HepG2 (cell line): ENCODE measurements at regions not wholly inside any gene's neighbourhood (a gene's known extent, or its start where the extent isn't known, plus 50 kb on each side); places are given as distances from the start of the nearest gene placed in this dataset.

Source experiments
- ATAC-seq: fragments of 200-7000 bp; cut with Tn5 transposase; 3 replicates; pipeline ENCODE4 v1.9.1; 2020; ENCODE audit warnings: mild to moderate bottlenecking, moderate library complexity
- BruUV-seq: library from RNA; stranded (reverse); fragments of 400-500 nt; replicated peaks from 2 replicates; lab custom pipeline; 2021; lab: Mats Ljungman, UMichigan
- CTCF ChIA-PET: fragments of 300-600 bp; formaldehyde crosslinking; extraction: SDS; loops from one replicate; lab custom pipeline; 2021; ENCODE audit warnings: low total read pairs, inconsistent platforms, low intra/inter-chr PET ratio; lab: Yijun Ruan, JAX
- POLR2A ChIA-PET: fragments of 350-600 bp; sonication (Branson Sonifier 250); formaldehyde crosslinking; loops from one replicate; lab custom pipeline; 2020; ENCODE audit warnings: antibody characterized with exemption, inconsistent platforms; lab: Yijun Ruan, JAX
- DNase-seq: peaks from one replicate; pipeline ENCODE4 v3.0.0-alpha.2; 2015; ENCODE audit warnings: low spot score
- FAIRE-seq: peaks from 3 replicates; lab custom pipeline; 2011; peaks lifted over from hg19 to GRCh38; lab: Jason Lieb, UNC
- H2AFZ ChIP-seq: one replicate; pipeline ENCODE4 v1.6.1; 2011; ENCODE audit warnings: low read length, inconsistent platforms
- H3K27ac ChIP-seq: fragments of 300-600 bp; 3 replicates; pipeline ENCODE4 v1.8.0; 2011; ENCODE audit warnings: mixed run types, mild to moderate bottlenecking, mixed read lengths, low read length, inconsistent platforms; ENCODE audit not compliant: insufficient read depth; ENCODE audit errors: extremely low read length
- H3K27me3 ChIP-seq, 2 experiments: fragments of 200-600 bp in 1 of 2; 2 replicates in 1 of 2; 3 replicates in 1 of 2; pipeline versions ENCODE4 v1.6.0 to v1.8.0; 2011; ENCODE audit warnings: low read length in 2 of 2, mild to moderate bottlenecking in 2 of 2, moderate library complexity in 2 of 2, inconsistent platforms in 1 of 2; ENCODE audit not compliant: insufficient read depth in 2 of 2, control insufficient read depth in 1 of 2
- H3K36me3 ChIP-seq, 2 experiments: fragments of 200-600 bp in 1 of 2; replicated peaks in 1 of 2; 2 replicates in 1 of 2; 3 replicates in 1 of 2; pipeline versions ENCODE4 v1.5.1 to v1.8.0; 2011; ENCODE audit warnings: low read length in 2 of 2, inconsistent platforms in 1 of 2; ENCODE audit not compliant: insufficient read depth in 2 of 2, control insufficient read depth in 1 of 2
- H3K4me1 ChIP-seq: 2 replicates; pipeline ENCODE4 v1.5.1; 2012; ENCODE audit warnings: low read length, inconsistent platforms; ENCODE audit not compliant: insufficient read depth
- H3K4me2 ChIP-seq: 2 replicates; pipeline ENCODE4 v1.6.0; 2011; ENCODE audit warnings: low read depth, low read length, inconsistent platforms
- H3K4me3 ChIP-seq, 3 experiments: fragments of 200-600 bp in 1 of 3; sonication (generic), shearing (Covaris generic) in 1 of 3; replicated peaks in 1 of 3; 2 replicates each; pipeline ENCODE4 v1.5.1; 2011 to 2016; ENCODE audit warnings: low read length in 3 of 3, inconsistent platforms in 2 of 3, low read depth in 2 of 3, mild to moderate bottlenecking in 2 of 3, control low read depth in 1 of 3, mixed read lengths in 1 of 3; ENCODE audit not compliant: insufficient read depth in 1 of 3
- H3K79me2 ChIP-seq: one replicate; pipeline ENCODE4 v1.6.1; 2011; ENCODE audit warnings: low read length, inconsistent platforms; ENCODE audit not compliant: insufficient read depth
- H3K9ac ChIP-seq: 2 replicates; pipeline ENCODE4 v1.6.0; 2011; ENCODE audit warnings: mild to moderate bottlenecking, low read depth, low read length, inconsistent platforms; ENCODE audit not compliant: insufficient read depth
- H3K9me3 ChIP-seq: 2 replicates; pipeline ENCODE4 v1.5.1; 2012; ENCODE audit warnings: mild to moderate bottlenecking, low read length
- H4K20me1 ChIP-seq: 2 replicates; pipeline ENCODE4 v1.6.0; 2011; ENCODE audit warnings: inconsistent platforms, mild to moderate bottlenecking, low read length, moderate library complexity; ENCODE audit not compliant: insufficient read depth
- ATAD3A ChIP-seq: sonication (generic); formaldehyde crosslinking; IDR thresholded peaks from 2 replicates; pipeline ENCODE4 v1.4.0; 2020; ENCODE audit warnings: missing genetic modification reagents
- BATF2 ChIP-seq: sonication (generic); formaldehyde crosslinking; IDR thresholded peaks from 2 replicates; pipeline ENCODE4 v1.8.0; 2022; ENCODE audit warnings: mild to moderate bottlenecking, missing genetic modification reagents, moderate library complexity
- CTCF ChIP-seq: sonication (generic); formaldehyde crosslinking; IDR thresholded peaks from 2 replicates; pipeline ENCODE4 v1.5.0; 2020; ENCODE audit warnings: mild to moderate bottlenecking, missing genetic modification reagents, moderate library complexity
- DR1 ChIP-seq: sonication (generic); formaldehyde crosslinking; IDR thresholded peaks from 2 replicates; pipeline ENCODE4 v1.8.0; 2021; ENCODE audit warnings: mild to moderate bottlenecking, missing genetic modification reagents, inconsistent platforms
- PHB2 ChIP-seq: fragments of 450-650 bp; IDR thresholded peaks from 2 replicates; pipeline ENCODE4 v1.6.1; 2018; ENCODE audit not compliant: partially characterized antibody
- PREB ChIP-seq: sonication (generic); formaldehyde crosslinking; IDR thresholded peaks from 2 replicates; pipeline ENCODE4 v1.4.0; 2020; ENCODE audit warnings: missing genetic modification reagents
- SIN3A ChIP-seq: IDR thresholded peaks from 2 replicates; pipeline ENCODE4 v1.6.1; 2011; ENCODE audit warnings: low read depth, mild to moderate bottlenecking, control low read depth, low read length, borderline replicate concordance
- ZBTB37 ChIP-seq: sonication (generic); formaldehyde crosslinking; IDR thresholded peaks from 2 replicates; pipeline ENCODE4 v1.4.0; 2020; ENCODE audit warnings: mild to moderate bottlenecking, missing genetic modification reagents
- ZNF556 ChIP-seq: sonication (generic); formaldehyde crosslinking; IDR thresholded peaks from 2 replicates; pipeline ENCODE4 v1.4.0; 2020; ENCODE audit warnings: mild to moderate bottlenecking, missing genetic modification reagents, borderline replicate concordance
- ZNF574 ChIP-seq: sonication (generic); formaldehyde crosslinking; IDR thresholded peaks from 2 replicates; pipeline ENCODE4 v1.4.0; 2020; ENCODE audit warnings: missing genetic modification reagents
- ZNF598 ChIP-seq: sonication (generic); formaldehyde crosslinking; IDR thresholded peaks from 2 replicates; pipeline ENCODE4 v1.5.1; 2020; ENCODE audit warnings: mild to moderate bottlenecking, missing genetic modification reagents, borderline replicate concordance
- WGBS: methylation state at CpG from one replicate; pipeline ENCODE4 v1.1.6; 2017; ENCODE audit warnings: low lambda C conversion rate; 5-methylcytosine and 5-hydroxymethylcytosine counted together
- in situ Hi-C: cut with HindIII; loops from 2 replicates; pipeline ENCODE4 v1.10.0; 2017; ENCODE audit warnings: low pct_unique_long_range_greater_than_20kb; ENCODE audit not compliant: extremely low pct_ligation_motif_present
- intact Hi-C: fragments of 100-400 bp; cut with micrococcal nuclease; formaldehyde crosslinking; loops from one replicate; pipeline ENCODE4 v1.10.0; 2022; ENCODE audit not compliant: unreplicated experiment

- Histone ChIP-seq H3K27ac (no peak overlapping the region), H3K36me3 (no peaks in the 10 kb centered on the region), H3K79me2 (no peaks in the 10 kb centered on the region), H3K9ac (no peak overlapping the region), H3K4me1 (no peaks in the 10 kb centered on the region), H3K27me3 (no peaks in the 10 kb centered on the region; a peak in 1 of 5 replicates), H3K4me3 (no peak overlapping the region), H4K20me1 (no peaks in the 10 kb centered on the region), H3K4me2 (no peak overlapping the region), H2AFZ (no peak overlapping the region), H3K9me3 (no peaks in the 10 kb centered on the region)
- WGBS = 11% methylated on average over 3 of the region's 4 CpGs
- no peak for ATAC-seq
- no TSS peak for BruUV-seq
- DNase-seq = no peak
- ChIA-PET POLR2A (no interaction called here), CTCF (no interaction called here)
- FAIRE-seq = no peak
- in situ Hi-C loops (no loop called here), intact Hi-C loops (no loop called here)
- TF ChIP-seq ZNF598 (CRISPR knock-in tag) (no peak), SIN3A (no peak), ZNF556 (CRISPR knock-in tag) (no peak), ATAD3A (no peak), BATF2 (no peak), ZNF574 (CRISPR knock-in tag) (no peak), PHB2 (no peak), DR1 (CRISPR knock-in tag) (no peak), CTCF (no peak), ZBTB37 (CRISPR knock-in tag) (no peak), PREB (CRISPR knock-in tag) (no peak)
Measured at GRCh38 chr7:131861620-131862346, 305.4 kb upstream of the PODXL start.
